Head of caudate nucleus (tissue), 42 donors: ENCODE measurements at regions not wholly inside any gene's neighbourhood (a gene's known extent, or its start where the extent isn't known, plus 50 kb on each side); places are given as distances from the start of the nearest gene placed in this dataset.

Source experiments
- DNase-seq, 42 donors: peaks; one replicate each; pipeline versions ENCODE4 v3.0.0 to v3.0.0-alpha.2; 2020 to 2021; ENCODE audit warnings: mixed read lengths in 7 of 42
- intact Hi-C: fragments of 100-400 bp; cut with DNase I; formaldehyde crosslinking; loops from one replicate; pipeline ENCODE4 v1.15.0; 2022

DNA sequence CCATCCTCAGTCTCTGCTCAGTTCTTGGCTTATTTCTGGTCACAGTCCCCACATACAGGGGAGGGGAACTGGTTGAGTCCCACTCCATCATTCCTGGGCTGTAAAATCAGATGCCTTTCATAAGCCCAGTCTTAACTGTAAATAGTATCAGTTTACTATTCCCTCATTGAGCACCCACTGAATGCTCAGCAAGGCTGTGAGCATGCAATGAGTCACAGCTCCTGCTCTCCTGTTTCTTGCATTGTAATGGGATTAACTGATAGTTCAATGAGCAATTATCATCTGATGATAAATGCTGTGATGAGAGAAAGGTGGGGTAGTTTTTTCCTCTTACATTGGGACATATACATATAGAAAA lies 113.6 kb upstream of the TPM1 start:
- intact Hi-C loops = no loop called here
- DNase-seq = peak in 5 of 42 donors; percentile 17 to 50 (median 40)

DNA sequence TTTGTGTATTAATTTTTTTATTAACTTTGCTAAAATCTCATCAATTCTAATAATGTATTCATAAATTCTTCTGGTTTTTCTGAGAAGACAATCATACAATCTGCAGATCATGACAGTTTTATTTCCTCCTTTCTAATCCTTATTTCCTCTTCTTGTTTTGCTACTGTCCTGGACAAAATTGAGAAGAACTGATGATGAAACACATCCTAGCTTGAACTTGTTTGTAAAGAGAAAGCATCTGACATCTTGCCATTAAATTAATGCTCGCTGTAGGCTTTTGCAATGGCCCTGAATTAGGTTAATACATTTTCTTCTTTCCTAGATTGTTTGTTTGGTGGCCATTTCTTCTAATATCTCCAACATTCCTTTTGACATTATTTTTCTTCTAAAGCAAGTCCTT lies 110.9 kb upstream of the TPM1 start:
- DNase-seq = no peak
- intact Hi-C loops = no loop called here

DNA sequence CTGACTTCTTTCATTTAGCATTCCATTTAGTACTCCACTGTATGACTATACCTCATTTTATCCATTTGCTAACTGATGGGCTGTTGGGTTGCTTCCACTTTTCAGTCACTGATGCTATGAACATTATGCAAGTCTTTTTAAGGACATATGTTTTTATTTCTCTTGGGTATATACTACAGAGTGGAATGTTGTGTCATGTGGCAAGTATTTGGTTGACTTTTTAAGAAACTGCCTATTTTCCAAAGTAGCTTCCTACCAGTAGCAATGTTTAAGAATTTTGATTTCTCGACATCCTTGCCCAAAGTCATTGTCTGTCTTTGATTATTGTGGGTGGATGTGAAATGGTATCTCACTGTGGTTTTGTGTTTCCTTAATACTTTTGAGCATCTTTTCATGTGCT lies 110.1 kb upstream of the TPM1 start:
- intact Hi-C loops = no loop called here
- DNase-seq = peak in 1 of 42 donors; percentile 0

DNA sequence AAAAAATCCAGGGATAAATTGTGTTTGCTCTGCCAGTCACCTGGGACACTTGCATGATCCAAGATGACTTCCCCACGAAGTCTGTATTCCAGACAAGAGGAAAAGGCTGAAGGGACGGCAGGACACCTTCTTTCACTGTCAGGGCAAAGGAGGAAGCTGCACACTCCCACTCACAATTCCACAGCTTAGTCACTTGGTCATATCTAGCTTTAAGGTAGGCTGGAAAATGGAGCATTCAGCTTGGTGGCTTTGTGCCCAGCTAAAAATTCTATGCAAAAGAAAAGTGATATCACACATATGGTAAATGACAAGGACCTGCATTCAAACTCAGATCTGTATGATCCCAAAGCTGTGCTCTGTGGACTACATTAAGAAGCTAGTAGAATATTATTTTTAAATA lies 109.2 kb upstream of the TPM1 start:
- intact Hi-C loops = no loop called here
- peak in 1 of 42 donors; percentile 14 for DNase-seq

DNA sequence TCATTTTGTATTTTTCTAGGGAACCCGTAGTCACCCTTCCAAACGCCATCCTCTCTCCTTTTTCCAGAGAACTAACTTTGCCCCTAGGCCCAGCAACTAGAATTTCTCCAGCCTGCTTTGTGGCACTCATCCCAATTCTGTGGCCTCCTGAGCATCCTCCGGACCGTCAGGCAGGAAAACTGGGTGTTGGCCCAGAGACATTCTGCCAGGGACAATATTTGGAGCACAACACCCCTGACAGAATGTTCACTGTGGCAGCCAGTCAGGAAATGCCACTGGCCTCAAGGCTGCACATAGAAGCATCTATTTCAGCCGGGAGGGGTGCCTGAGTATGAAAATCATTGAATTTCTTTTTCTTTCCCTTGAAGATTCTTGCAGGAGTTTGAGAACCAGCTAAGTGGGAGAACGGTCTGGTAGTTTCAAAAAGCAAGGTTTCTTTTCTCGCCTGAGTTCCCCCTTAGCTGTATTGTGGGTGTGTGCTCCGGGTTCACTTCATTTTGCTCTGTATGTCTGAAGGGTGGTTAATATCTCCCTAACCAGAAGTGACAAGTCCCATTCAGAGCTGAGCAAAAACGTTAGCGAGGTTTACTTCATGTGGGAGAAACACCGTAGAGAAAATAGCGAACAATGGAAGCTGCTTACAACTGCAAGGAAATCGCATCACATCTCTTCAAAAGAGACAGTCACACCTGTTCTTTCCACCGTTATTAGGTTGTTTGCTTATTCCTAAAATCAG lies 108.1 kb upstream of the TPM1 start:
- peak in 3 of 42 donors; percentile 19 to 40 (median 34) for DNase-seq
- intact Hi-C loops = no loop called here

DNA sequence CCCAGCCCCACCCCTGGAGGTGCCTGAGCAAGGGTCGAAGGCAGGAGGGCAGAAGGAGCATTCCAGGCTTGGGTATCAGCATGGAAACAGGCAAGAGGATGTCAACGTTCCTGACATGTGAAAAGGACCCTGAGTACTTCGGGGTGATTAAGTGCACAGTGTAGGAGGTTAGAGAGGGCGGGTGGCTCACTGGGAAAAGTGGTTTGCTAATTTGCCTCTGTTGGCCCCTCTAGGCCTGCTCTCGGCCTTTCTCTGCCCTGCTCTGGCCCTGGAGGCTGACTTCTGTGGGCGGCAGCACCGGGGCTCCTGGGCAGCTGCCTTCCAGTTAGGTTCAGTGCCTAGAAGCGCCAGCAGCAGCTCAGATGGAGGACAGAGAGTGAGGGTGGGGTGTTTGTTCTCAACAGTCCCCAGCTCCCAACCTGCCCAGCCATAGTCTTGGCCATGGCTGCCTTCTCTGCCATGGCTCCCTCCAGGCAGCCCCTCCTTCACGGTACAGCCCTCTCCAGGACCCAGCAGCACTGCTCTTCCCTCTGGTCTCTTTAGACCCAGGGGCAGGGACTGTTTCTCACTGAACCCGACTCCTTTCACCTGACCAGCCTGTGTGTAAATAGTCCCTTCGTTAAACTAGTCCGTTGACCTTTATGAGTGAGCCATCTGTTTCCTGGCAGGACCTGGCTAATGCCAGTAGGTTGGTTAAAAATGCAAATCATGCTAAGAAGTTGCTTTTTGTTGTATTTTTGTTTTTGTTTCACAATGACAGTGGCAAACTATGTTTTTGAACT lies 107.1 kb upstream of the TPM1 start:
- intact Hi-C loops = no loop called here
- DNase-seq = peak in 3 of 42 donors; percentile 22 to 42 (median 35)

DNA sequence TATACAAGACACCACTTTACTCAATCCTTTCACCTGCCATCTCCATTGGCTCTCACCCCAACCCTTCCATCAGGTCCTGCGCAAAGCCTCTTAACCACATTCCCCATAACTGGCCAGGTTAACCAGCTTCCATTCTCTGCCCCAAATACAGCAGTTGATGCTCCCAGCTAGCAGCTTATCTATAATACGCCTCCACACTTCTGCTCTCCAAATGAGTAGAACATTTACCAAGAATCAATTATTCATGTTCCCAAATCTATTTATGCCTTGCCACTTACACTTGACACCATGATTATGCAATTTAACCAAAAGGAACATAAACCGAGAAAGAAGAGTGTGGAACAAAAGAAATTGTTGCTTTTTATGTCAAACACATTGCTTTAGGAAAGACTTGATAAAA lies 103.7 kb upstream of the TPM1 start:
- DNase-seq = peak in 4 of 42 donors; percentile 23 to 45 (median 40)
- intact Hi-C loops = no loop called here

DNA sequence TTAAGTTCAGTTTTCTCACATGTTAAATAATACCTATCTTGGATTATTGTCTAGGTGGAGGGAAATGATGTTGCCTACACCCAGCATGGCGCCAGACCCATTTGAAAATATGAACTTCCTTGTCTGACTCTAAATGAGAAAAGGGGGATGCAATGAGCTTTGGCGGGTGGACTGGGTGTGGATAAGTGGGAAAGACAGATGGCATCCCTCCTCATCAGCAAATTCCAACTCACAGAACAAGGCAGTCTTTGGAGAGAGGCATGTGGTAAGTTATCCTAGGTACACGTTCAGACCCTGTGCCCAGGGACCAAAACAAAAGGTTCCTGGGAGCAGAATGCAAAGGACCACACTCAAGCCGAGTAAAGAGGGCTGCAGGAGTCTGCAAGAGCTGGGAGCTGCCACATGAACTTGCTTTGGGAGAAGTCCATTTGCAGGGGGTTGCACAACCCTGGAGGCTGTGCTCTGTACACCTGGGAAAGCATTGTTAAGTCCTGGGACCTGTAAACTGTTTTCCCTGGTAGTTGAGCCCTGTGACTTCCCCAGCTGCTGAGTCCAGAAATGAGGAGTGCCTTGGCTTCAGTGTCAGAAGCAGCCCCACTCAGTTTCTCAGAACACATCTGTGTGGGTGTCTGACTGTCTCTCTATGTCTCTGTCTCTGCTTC lies 102.3 kb upstream of the TPM1 start:
- DNase-seq = peak in 4 of 42 donors; percentile 14 to 32 (median 27)
- intact Hi-C loops = no loop called here

DNA sequence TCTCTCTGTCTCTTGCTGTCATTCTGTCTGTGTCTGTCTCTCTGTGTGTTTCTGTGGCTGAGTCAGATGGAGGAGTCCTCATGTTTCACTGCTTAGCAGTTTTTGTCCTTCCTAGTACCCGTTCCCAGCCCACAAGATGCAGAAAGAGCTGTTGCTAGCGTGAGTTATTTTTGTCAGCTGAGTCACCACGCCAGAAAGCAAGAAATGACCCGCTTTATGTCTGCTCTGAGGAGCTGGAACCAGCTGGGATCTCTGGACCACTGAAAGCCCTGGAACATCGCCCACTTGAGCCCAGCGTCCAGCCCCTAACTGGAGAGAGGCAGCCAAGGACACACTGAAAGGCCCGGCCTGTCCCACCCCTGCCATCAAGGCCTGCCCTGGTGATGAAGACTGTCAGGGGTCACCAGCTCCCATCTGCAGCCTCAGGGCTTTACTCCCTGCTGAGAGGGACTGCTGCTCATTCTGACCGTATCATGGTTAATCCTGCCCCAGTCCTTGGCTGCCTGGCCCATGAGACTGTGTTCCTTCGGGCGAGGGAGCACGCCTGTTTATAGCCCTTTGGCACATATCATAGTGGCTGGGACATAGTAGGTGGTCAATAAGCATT lies 101.7 kb upstream of the TPM1 start:
- intact Hi-C loops = no loop called here
- DNase-seq = peak in 41 of 42 donors; percentile 10 to 93 (median 65)

DNA sequence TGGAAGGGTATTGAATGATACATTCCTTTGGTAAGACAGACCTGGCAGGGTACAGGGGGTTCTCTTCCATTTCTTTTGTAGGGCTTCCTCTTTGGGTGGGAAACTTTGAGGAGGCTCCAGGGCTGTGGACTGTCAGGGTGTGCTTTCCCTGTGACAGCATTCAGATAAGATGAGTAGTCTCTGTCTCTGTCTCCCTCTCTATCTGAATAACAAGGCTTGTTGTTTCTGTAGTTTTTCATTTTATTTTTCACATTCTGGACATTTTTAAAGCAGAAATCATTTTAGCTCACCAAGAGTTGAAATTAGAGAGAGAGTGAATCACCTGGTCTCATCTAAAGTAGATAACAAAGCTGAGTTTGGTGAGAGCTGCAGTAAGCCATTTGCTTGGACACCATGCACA lies 100.8 kb upstream of the TPM1 start:
- DNase-seq = no peak
- intact Hi-C loops = no loop called here

DNA sequence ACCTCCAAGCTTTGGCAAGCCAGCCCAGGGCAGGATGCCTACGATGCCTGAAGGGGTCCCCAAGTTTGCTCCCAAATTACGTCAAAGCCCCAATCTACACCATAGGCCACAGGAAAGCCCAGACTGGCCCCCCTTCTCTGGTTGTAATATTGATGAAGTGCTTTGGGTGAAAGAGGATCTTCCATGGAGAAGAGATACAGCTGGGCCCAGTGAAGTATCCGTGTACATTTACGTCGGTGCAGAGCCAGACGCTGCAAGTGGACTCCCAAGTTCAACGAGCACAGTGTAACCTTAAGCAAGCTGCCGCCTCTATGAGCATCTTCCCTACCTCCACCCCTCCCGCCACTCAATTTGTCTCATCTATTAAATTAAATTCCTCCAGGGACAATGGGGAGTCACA lies 100.1 kb upstream of the TPM1 start:
- intact Hi-C loops = no loop called here

DNA sequence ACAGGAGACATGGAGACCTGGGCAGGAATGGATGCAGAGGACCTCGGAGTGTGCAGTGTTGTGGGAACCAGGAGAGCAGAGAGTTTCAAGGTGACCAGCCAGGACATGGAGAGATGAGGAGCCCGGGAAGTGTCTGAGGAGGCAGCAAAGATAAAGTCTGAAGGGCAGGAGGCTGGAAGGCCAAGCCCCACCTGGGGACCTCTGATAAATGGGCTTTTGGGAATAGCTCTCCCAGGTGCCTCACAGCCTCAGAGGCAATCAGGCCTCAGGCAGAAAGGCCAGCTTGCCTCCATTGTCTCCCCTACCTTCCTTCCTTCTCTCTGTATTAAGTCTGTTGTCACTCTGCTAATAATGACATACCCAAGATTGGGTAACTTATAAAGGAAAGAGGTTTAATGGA lies 97.5 kb upstream of the TPM1 start:
- intact Hi-C loops = no loop called here
- no peak for DNase-seq

More for the DNA sequence above, 100.1 kb upstream of the TPM1 start:
- DNase-seq = peak in 2 of 42 donors; percentile 17 to 31

DNA sequence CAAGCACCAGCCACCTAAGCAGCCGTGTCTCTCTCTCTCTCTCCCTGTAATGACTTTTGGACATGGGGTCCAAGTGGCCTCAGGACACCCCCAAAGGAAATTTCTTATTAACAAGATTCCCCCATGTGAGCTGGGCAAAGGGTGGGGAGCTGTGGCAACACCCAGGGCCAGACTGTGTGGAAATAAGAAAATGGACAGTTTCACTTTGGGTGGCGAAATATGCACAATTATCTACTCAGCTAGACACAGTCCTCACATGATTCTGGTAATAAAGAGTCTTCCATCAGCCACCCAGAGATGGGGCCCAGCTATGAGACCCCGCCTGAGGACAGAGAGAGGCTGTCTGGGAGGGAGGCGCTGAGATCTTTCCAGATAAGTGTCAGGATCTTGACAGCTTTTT lies 96.8 kb upstream of the TPM1 start:
- DNase-seq = peak in 1 of 42 donors; percentile 6
- intact Hi-C loops = no loop called here

DNA sequence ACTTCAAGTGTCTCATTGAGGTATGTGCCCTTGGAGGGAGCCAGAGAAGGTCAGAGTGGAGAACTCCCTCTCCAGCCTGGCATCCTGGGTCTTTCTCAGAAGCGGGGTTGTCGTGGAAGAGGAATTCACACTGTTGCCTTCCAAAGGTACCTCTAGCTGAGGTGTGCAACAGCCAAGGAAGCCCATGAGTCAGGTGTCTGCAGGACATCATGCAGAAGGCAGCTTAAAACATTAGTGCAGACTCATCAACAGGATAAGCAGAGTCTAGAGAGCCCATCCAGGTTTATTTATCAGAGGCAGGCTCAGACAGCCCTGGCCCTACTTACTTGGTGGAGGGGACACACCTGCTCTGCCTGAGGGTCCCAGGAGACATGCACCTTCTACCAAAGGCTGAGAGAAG lies 95.6 kb upstream of the TPM1 start:
- peak in 1 of 42 donors; percentile 8 for DNase-seq
- intact Hi-C loops = no loop called here

DNA sequence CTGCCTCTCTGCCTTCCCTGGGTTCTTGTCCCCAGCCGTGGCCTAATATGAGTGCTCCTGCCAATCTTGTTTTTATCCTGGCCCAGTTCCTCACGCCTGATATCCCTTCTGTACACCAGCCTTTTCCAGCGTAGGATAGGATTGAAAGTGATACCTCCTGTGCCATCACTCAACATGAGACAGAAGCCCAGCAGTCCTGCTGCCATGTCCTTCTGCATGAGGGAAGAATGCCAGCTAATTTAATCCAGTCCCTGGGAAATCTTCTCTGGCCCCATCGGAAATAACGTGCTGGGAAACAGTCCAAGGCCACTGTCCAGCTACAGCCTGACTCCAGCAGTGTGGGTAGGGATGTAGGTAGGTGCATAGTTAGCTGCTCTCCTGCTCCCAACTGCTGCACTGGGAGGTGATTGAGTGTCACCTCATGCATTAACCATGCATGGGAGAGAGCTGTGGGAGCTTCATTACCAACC lies 92.0 kb upstream of the TPM1 start:
- no peak for DNase-seq
- intact Hi-C loops = no loop called here

DNA sequence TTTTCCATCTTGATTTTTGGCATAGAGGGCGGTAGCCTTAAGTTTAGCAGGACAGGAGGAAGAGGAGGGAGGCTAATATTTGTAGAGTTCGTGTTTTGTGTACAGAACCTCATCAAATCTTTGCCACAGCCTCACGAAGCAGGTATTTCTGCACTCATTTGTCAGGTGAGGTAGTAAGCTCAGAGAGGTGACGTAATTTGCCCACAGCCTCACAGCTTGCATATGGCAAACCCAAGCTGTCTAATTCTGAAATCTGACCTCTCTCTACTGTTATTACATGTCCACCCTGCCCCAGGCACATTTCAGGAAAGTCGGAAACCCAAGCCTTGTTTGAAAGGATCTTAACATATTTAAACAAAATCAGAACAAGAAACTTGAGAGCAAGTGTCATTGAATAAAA lies 91.1 kb upstream of the TPM1 start:
- intact Hi-C loops = no loop called here
- no peak for DNase-seq

DNA sequence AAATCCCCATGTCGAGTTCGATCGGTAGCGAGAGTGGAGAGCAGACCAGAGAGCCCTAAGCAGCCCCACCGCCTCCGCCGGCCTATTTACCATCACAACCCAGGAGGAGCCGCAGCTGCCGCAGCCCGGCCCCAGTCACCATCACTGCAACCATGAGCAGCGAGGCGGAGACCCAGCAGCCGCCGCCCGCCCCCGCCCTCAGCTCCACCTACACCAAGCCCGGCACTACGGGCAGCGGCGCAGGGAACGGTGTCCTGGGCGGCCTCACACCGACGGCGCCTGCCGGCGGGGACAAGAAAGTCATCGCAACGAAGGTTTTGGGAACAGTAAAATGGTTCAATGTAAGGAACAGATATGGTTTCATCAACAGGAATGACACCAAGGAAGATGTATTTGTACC lies 89.5 kb upstream of the TPM1 start:
- peak in 1 of 42 donors; percentile 14 for DNase-seq
- intact Hi-C loops = no loop called here

DNA sequence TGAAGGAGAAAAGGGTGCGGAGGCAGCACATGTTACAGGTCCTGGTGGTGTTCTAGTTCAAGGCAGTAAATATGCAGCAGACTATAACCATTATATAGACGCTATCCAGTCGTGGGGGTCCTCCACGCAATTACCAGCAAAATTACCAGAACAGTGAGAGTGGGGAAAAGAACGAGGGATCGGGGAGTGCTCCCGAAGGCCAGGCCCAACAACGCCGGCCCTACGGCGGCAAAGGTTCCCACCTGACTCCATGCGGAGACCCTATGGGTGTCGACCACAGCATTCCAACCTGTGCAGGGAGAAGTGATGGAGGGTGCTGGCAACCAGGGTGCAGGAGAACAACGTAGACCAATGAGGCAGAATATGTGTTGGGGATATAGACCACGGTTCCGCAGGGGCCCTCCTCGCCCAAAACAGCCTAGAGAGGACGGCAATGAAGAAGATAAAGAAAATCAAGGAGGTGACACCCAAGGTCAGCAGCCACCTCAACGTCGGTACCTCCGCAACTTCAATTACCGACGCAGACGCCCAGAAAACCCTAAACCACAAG lies 89.0 kb upstream of the TPM1 start:
- intact Hi-C loops = no loop called here
- peak in 1 of 42 donors; percentile 14 for DNase-seq

DNA sequence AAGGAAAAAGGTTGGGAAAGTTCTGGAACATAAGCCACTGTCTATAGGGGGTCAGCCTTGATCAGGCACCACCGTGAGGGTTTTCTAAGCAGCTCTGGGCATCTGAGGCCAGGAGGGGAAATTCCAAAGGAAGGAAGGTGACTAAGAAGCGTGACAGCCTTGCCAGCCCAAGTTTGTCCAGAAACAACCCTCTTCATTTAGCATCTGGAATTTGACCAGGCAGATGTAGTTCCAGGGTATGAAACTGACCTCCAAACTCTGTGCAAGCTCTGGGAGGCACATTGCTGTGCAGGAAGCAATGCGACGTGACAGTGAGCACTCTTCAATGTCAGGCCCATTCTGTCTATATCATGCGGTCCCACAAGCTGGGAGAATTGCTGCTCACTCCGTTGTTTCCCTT lies 85.4 kb upstream of the TPM1 start:
- no peak for DNase-seq
- intact Hi-C loops = no loop called here
